Right lobe of liver (tissue), 4 donors: ENCODE measurements at regions not wholly inside any gene's neighbourhood (a gene's known extent, or its start where the extent isn't known, plus 50 kb on each side); places are given as distances from the start of the nearest gene placed in this dataset.

Experiments
- POLR2A ChIP-seq: fragments of 450-650 bp; IDR thresholded peaks from one replicate; pipeline ENCODE4 v1.6.1; 2017; ENCODE audit warnings: antibody characterized with exemption, mild to moderate bottlenecking
- TF ChIP-seq, protein P1 (sequence below), 4 donors: fragments of 200-600 bp in 3 of 4; fragments of 450-650 bp in 1 of 4; IDR thresholded peaks; one replicate each; pipeline versions ENCODE4 v1.5.1 to v1.8.0; 2016 to 2022; ENCODE audit warnings: antibody characterized with exemption in 4 of 4, mild to moderate bottlenecking in 2 of 4
- donor health status: DM: no; HTN: no; CAD: no.
- donor health status: DM: no; HTN: no; CAD: no.
- donor health status: DM: no; HTN: yes; CAD: no.

DNA sequence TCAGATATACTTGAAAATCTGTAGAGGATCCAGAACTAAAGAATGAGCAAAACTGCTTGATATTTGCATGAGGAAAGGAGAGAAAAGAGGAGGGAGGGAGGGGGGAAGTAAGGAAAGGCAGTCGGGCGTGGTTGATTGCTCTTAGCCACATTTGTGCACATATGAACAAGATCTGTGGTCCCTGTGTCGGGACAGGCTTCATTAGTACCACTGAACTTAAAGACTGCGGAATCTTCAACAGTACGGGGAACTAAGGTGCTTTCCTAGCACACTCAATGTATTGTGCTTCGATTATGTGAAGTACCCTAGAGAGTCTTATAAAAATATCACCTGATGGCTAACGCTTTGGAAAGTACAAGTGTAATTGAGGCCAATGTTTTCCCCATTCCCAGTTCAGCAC, 59.9 kb downstream of the ZBTB18 start:
- TF ChIP-seq, protein P1, sequence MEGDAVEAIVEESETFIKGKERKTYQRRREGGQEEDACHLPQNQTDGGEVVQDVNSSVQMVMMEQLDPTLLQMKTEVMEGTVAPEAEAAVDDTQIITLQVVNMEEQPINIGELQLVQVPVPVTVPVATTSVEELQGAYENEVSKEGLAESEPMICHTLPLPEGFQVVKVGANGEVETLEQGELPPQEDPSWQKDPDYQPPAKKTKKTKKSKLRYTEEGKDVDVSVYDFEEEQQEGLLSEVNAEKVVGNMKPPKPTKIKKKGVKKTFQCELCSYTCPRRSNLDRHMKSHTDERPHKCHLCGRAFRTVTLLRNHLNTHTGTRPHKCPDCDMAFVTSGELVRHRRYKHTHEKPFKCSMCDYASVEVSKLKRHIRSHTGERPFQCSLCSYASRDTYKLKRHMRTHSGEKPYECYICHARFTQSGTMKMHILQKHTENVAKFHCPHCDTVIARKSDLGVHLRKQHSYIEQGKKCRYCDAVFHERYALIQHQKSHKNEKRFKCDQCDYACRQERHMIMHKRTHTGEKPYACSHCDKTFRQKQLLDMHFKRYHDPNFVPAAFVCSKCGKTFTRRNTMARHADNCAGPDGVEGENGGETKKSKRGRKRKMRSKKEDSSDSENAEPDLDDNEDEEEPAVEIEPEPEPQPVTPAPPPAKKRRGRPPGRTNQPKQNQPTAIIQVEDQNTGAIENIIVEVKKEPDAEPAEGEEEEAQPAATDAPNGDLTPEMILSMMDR (IDR thresholded peaks at IDR 0.05), result no peak
- no peak for TF ChIP-seq POLR2A
